SJCRH30 (cell line): ENCODE measurements at regions not wholly inside any gene's neighbourhood (a gene's known extent, or its start where the extent isn't known, plus 50 kb on each side); places are given as distances from the start of the nearest gene placed in this dataset.

Experiments used
- DNase-seq, 2 experiments: peaks; one replicate each; pipeline ENCODE4 v3.0.0-alpha.2; 2015 to 2020
- H3K27ac ChIP-seq: fragments of 250-450 bp; sonication (Bioruptor Pico); 2 replicates; pipeline ENCODE4 v1.5.1; 2020; ENCODE audit warnings: mild to moderate bottlenecking, moderate library complexity
- H3K27me3 ChIP-seq: fragments of 250-450 bp; sonication (Bioruptor Pico); 2 replicates; pipeline ENCODE4 v1.5.1; 2020; ENCODE audit warnings: mild to moderate bottlenecking, moderate library complexity
- H3K36me3 ChIP-seq: fragments of 250-450 bp; sonication (Bioruptor Pico); 2 replicates; pipeline ENCODE4 v1.5.1; 2020; ENCODE audit warnings: mild to moderate bottlenecking, moderate library complexity
- H3K4me1 ChIP-seq: fragments of 250-450 bp; sonication (Bioruptor Pico); 2 replicates; pipeline ENCODE4 v1.5.1; 2020; ENCODE audit warnings: mild to moderate bottlenecking, moderate library complexity
- H3K4me3 ChIP-seq: fragments of 250-450 bp; sonication (Bioruptor Pico); 2 replicates; pipeline ENCODE4 v1.5.1; 2020; ENCODE audit warnings: mild to moderate bottlenecking, moderate library complexity
- H3K9me3 ChIP-seq: fragments of 250-450 bp; sonication (Bioruptor Pico); replicated peaks from 2 replicates; pipeline ENCODE4 v1.5.1; 2020; ENCODE audit warnings: mild to moderate bottlenecking, moderate library complexity

GRCh38 chr3:23019596-23020300 is 183.4 kb upstream of the UBE2E2 start:
- Histone ChIP-seq H3K4me1 (peaks cover 18% of the 10 kb centered on the region), H3K36me3 (0 out of 2 replicates have a peak, but pooled peaks cover 2% of the 10 kb centered on the region), H3K27me3 (no peaks in the 10 kb centered on the region), H3K9me3 (no peaks in the 10 kb centered on the region; the same call in 1 of the 2 replicates), H3K27ac (peak overlapping the region; percentile 77), H3K4me3 (peak overlapping the region; percentile 21)
- peak; percentile 94 to 96 for DNase-seq

DNA sequence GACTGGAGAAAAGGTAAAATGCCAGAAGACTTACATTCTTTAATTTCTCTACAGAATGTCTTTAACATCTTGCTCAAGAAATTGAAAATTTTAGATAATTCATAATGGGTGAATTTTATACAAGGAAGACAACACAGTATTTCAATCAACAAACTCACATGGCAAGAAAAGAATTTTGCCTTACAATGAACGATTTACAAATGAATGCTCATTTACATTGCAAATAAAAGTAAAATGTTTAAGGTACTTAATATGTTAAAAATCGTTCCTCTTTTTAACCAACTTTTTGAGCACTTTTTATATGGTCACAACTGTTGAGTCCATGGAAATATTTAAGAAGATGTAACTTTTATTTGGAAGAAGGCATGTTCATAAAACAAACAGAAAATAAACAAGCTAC is 174.8 kb upstream of the UBE2E2 start:
- no peaks in the 10 kb centered on the region for H3K36me3 ChIP-seq
- DNase-seq: no peak
- no peak overlapping the region for H3K4me3 ChIP-seq
- 0 out of 2 replicates have a peak, but pooled peaks cover 8% of the 10 kb centered on the region for H3K9me3 ChIP-seq
- no peak overlapping the region for H3K27ac ChIP-seq
- H3K4me1 ChIP-seq: no peaks in the 10 kb centered on the region
- no peaks in the 10 kb centered on the region for H3K27me3 ChIP-seq

- H3K9me3 ChIP-seq: 0 out of 2 replicates have a peak, but pooled peaks cover 8% of the 10 kb centered on the region
- no peak overlapping the region for H3K4me3 ChIP-seq
- no peak for DNase-seq
- H3K27ac ChIP-seq: no peak overlapping the region
- no peaks in the 10 kb centered on the region for H3K4me1 ChIP-seq
- no peaks in the 10 kb centered on the region for H3K27me3 ChIP-seq
- no peaks in the 10 kb centered on the region for H3K36me3 ChIP-seq
Observed at GRCh38 chr3:23029001-23029400, 174.1 kb upstream of the UBE2E2 start.

- H3K9me3 ChIP-seq: 0 out of 2 replicates have a peak, but pooled peaks cover 4% of the 10 kb centered on the region
- no peaks in the 10 kb centered on the region for H3K36me3 ChIP-seq
- H3K4me1 ChIP-seq: peaks cover 11% of the 10 kb centered on the region
- peak overlapping the region; percentile 16 for H3K4me3 ChIP-seq
- no peak overlapping the region for H3K27ac ChIP-seq
- H3K27me3 ChIP-seq: no peaks in the 10 kb centered on the region
- peak; percentile 35 to 44 for DNase-seq
Observed at GRCh38 chr3:23035927-23036640, 167.0 kb upstream of the UBE2E2 start.

GRCh38 chr3:23036728-23037127 is 166.4 kb upstream of the UBE2E2 start:
- DNase-seq: no peak
- no peaks in the 10 kb centered on the region for H3K36me3 ChIP-seq
- no peaks in the 10 kb centered on the region for H3K9me3 ChIP-seq
- H3K4me3 ChIP-seq: peak overlapping the region; percentile 16; the same call in 1 of the 2 replicates
- peaks cover 11% of the 10 kb centered on the region for H3K4me1 ChIP-seq
- no peak overlapping the region for H3K27ac ChIP-seq
- H3K27me3 ChIP-seq: no peaks in the 10 kb centered on the region

- H3K27ac ChIP-seq: no peak overlapping the region
- peaks cover 11% of the 10 kb centered on the region for H3K4me1 ChIP-seq
- DNase-seq: no peak
- H3K9me3 ChIP-seq: no peaks in the 10 kb centered on the region
- no peak overlapping the region for H3K4me3 ChIP-seq
- H3K36me3 ChIP-seq: no peaks in the 10 kb centered on the region
- H3K27me3 ChIP-seq: no peaks in the 10 kb centered on the region
Observed at GRCh38 chr3:23038471-23038870, 164.7 kb upstream of the UBE2E2 start.

- H3K36me3 ChIP-seq: no peaks in the 10 kb centered on the region
- H3K27ac ChIP-seq: no peak overlapping the region
- H3K9me3 ChIP-seq: 0 out of 2 replicates have a peak, but pooled peaks cover 7% of the 10 kb centered on the region
- H3K27me3 ChIP-seq: no peaks in the 10 kb centered on the region
- H3K4me1 ChIP-seq: peaks cover 5% of the 10 kb centered on the region
- H3K4me3 ChIP-seq: no peak overlapping the region
- DNase-seq: no peak
Observed at GRCh38 chr3:23041918-23042696, 161.0 kb upstream of the UBE2E2 start.

DNA sequence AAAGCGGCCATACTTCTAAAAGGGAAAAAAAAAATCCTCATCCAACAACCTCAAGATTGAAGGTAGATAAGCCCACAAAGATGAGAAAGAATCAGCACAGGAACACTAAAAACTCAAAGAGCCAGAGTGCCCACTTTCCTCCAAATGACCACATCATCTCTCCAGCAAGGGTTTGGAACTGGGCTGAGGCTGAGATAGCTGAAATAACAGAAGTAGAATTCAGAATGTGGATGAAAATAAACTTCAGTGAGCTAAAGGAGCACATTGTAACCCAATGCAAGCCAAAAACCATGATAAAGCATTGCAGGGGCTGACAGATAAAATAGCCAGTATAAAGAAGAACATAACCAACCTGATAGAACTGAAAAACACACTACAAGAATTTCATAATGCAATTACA is 158.7 kb upstream of the UBE2E2 start:
- no peak for DNase-seq

DNA sequence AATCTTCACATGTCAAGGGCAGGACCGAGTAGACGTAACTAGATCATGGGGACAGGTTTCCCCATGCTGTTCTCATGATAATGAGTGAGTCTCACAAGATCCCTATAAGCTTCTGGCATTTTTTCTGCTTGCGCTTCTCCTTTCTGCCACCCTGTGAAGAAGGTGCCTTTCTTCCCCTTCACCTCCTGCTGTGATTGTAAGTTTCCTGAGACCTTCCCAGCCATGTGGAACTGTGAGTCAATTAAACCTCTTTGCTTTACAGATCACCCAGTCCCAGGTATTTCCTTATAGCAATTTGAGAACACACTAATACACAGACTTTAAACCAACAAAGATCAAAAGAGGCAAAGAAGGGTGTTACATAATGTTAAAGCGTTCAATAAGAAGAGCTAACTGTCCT is 156.6 kb upstream of the UBE2E2 start:
- no peak for DNase-seq
- Histone ChIP-seq H3K9me3 (0 out of 2 replicates have a peak, but pooled peaks cover 8% of the 10 kb centered on the region), H3K4me3 (no peak overlapping the region), H3K36me3 (no peaks in the 10 kb centered on the region), H3K27ac (no peak overlapping the region), H3K27me3 (no peaks in the 10 kb centered on the region), H3K4me1 (no peaks in the 10 kb centered on the region)

More for the DNA sequence above, 158.7 kb upstream of the UBE2E2 start:
- Histone ChIP-seq H3K4me3 (no peak overlapping the region), H3K27ac (no peak overlapping the region), H3K36me3 (no peaks in the 10 kb centered on the region), H3K4me1 (no peaks in the 10 kb centered on the region), H3K9me3 (0 out of 2 replicates have a peak, but pooled peaks cover 8% of the 10 kb centered on the region), H3K27me3 (no peaks in the 10 kb centered on the region)

GRCh38 chr3:23051240-23052140 is 151.6 kb upstream of the UBE2E2 start:
- Histone ChIP-seq H3K4me3 (no peak overlapping the region), H3K27me3 (no peaks in the 10 kb centered on the region), H3K4me1 (peaks cover 5% of the 10 kb centered on the region; the same call in 1 of the 2 replicates), H3K27ac (no peak overlapping the region), H3K36me3 (no peaks in the 10 kb centered on the region), H3K9me3 (0 out of 2 replicates have a peak, but pooled peaks cover 7% of the 10 kb centered on the region)
- no peak for DNase-seq

DNA sequence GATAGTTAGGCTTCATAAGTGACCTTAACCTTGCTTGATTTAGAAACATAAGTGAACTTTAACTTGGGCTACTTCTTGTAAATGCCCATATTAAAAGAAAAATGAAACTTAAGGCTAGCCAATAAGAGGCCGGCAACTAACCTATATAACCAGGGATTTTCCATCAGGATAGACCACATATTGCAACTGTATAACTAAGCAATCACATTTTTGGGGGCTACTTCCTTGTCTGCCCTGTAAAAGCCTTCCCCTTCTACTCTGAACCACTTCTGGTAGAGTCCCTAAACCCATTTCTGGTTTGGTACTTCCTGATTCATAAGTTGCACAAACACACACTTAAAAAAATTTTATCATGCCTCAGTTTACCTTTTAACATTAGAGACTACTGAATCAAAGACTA is 150.9 kb upstream of the UBE2E2 start:
- no peaks in the 10 kb centered on the region; the same call in 1 of the 2 replicates for H3K9me3 ChIP-seq
- no peaks in the 10 kb centered on the region for H3K36me3 ChIP-seq
- H3K4me1 ChIP-seq: peaks cover 5% of the 10 kb centered on the region; the same call in 1 of the 2 replicates
- no peak overlapping the region for H3K4me3 ChIP-seq
- DNase-seq: no peak
- no peaks in the 10 kb centered on the region for H3K27me3 ChIP-seq
- no peak overlapping the region for H3K27ac ChIP-seq

GRCh38 chr3:23052620-23053019 is 150.5 kb upstream of the UBE2E2 start:
- peak in 1 of 2 experiments; percentile 26 for DNase-seq
- H3K9me3 ChIP-seq: no peaks in the 10 kb centered on the region; the same call in none of the 2 replicates
- H3K36me3 ChIP-seq: no peaks in the 10 kb centered on the region
- peaks cover 5% of the 10 kb centered on the region; the same call in 1 of the 2 replicates for H3K4me1 ChIP-seq
- H3K27me3 ChIP-seq: no peaks in the 10 kb centered on the region
- H3K4me3 ChIP-seq: no peak overlapping the region
- no peak overlapping the region for H3K27ac ChIP-seq

GRCh38 chr3:23055733-23056376 is 147.3 kb upstream of the UBE2E2 start:
- H3K4me1 ChIP-seq: peaks cover 5% of the 10 kb centered on the region; the same call in 1 of the 2 replicates
- no peaks in the 10 kb centered on the region for H3K27me3 ChIP-seq
- peaks cover 6% of the 10 kb centered on the region for H3K9me3 ChIP-seq
- no peak for DNase-seq
- H3K36me3 ChIP-seq: no peaks in the 10 kb centered on the region
- H3K27ac ChIP-seq: no peak overlapping the region
- no peak overlapping the region for H3K4me3 ChIP-seq
